ENCODE measurements at regions not wholly inside any gene's neighbourhood (a gene's known extent, or its start where the extent isn't known, plus 50 kb on each side); places are given as distances from the start of the nearest gene placed in this dataset.

DNA sequence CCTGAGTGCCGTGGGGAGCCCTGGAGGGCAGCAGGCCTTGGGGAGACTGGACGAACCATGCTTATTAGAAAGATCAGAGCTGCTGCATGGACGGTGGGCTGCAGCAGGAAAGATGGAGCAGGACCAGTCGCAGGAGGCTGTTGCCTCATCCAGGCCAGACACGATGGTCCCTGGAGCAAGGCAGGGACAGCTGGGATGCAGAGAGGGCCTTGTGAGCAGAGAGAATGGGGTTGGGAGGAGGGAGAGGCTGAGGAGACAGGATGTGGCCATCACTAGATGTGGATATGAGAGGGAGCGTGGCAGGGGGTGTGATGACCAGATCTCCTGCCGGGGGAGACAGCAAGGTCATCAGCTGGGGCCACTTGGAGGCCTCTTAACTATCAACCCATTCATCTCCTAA, 727.6 kb downstream of the PTPRU start:
- no peak for ATAC-seq
- TF ChIP-seq CSDC2 (CRISPR knock-in tag; IDR thresholded peaks at IDR 0.05) (no peak), BACH2 (CRISPR knock-in tag; IDR thresholded peaks at IDR 0.05; ENCODE audit: borderline replicate concordance) (no peak), ZNF8 (CRISPR knock-in tag; IDR thresholded peaks at IDR 0.05) (no peak), ZC3H10 (CRISPR knock-in tag; IDR thresholded peaks at IDR 0.05) (no peak), ZNF565 (CRISPR knock-in tag; conservative IDR thresholded peaks at IDR 0.05; ENCODE audit: low read depth) (no peak), RARB (CRISPR knock-in tag; IDR thresholded peaks at IDR 0.05) (no peak), ZNF70 (CRISPR knock-in tag; IDR thresholded peaks at IDR 0.05) (no peak), ARNTL (CRISPR knock-in tag; IDR thresholded peaks at IDR 0.05; ENCODE audit: borderline replicate concordance, low read depth) (no peak), GLIS3 (CRISPR knock-in tag; IDR thresholded peaks at IDR 0.05) (no peak), ESRRG (CRISPR knock-in tag; IDR thresholded peaks at IDR 0.05) (no peak), OSR1 (CRISPR knock-in tag; IDR thresholded peaks at IDR 0.05) (no peak)
- TF ChIP-seq, protein P1, sequence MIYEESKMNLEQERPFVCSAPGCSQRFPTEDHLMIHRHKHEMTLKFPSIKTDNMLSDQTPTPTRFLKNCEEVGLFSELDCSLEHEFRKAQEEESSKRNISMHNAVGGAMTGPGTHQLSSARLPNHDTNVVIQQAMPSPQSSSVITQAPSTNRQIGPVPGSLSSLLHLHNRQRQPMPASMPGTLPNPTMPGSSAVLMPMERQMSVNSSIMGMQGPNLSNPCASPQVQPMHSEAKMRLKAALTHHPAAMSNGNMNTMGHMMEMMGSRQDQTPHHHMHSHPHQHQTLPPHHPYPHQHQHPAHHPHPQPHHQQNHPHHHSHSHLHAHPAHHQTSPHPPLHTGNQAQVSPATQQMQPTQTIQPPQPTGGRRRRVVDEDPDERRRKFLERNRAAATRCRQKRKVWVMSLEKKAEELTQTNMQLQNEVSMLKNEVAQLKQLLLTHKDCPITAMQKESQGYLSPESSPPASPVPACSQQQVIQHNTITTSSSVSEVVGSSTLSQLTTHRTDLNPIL (CRISPR knock-in tag; IDR thresholded peaks at IDR 0.05; ENCODE audit: low read depth) = no peak
- TF ChIP-seq, protein P2, sequence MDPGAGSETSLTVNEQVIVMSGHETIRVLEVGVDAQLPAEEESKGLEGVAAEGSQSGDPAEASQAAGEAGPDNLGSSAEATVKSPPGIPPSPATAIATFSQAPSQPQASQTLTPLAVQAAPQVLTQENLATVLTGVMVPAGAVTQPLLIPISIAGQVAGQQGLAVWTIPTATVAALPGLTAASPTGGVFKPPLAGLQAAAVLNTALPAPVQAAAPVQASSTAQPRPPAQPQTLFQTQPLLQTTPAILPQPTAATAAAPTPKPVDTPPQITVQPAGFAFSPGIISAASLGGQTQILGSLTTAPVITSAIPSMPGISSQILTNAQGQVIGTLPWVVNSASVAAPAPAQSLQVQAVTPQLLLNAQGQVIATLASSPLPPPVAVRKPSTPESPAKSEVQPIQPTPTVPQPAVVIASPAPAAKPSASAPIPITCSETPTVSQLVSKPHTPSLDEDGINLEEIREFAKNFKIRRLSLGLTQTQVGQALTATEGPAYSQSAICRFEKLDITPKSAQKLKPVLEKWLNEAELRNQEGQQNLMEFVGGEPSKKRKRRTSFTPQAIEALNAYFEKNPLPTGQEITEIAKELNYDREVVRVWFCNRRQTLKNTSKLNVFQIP (CRISPR knock-in tag; IDR thresholded peaks at IDR 0.05; ENCODE audit: borderline replicate concordance, low read depth) = no peak
- TF ChIP-seq, protein P3, sequence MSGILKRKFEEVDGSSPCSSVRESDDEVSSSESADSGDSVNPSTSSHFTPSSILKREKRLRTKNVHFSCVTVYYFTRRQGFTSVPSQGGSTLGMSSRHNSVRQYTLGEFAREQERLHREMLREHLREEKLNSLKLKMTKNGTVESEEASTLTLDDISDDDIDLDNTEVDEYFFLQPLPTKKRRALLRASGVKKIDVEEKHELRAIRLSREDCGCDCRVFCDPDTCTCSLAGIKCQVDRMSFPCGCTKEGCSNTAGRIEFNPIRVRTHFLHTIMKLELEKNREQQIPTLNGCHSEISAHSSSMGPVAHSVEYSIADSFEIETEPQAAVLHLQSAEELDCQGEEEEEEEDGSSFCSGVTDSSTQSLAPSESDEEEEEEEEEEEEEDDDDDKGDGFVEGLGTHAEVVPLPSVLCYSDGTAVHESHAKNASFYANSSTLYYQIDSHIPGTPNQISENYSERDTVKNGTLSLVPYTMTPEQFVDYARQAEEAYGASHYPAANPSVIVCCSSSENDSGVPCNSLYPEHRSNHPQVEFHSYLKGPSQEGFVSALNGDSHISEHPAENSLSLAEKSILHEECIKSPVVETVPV (CRISPR knock-in tag; IDR thresholded peaks at IDR 0.05) = no peak

DNA sequence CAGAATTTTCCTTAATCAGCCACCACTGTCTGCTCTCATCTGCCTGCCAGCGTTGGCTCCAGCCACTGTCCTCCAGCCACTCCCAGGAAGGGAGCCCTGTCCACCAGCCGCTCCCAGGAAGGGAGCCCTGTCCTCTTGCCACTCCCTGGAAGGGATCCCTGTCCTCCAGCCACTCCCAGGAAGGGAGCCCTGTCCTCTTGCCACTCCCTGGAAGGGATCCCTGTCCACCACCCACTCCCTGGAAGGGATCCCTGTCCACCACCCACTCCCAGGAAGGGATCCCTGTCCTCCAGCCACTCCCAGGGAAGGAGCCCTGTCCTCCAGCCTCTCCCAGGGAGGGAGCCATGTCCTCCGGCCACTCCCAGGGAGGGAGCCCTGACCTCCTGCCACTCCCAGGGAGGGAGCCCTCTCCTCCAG, 726.5 kb downstream of the PTPRU start:
- no peak for ATAC-seq
- TF ChIP-seq RARB (CRISPR knock-in tag; IDR thresholded peaks at IDR 0.05) = no peak
- TF ChIP-seq ZC3H10 (CRISPR knock-in tag; IDR thresholded peaks at IDR 0.05) = no peak
- TF ChIP-seq, protein P4, sequence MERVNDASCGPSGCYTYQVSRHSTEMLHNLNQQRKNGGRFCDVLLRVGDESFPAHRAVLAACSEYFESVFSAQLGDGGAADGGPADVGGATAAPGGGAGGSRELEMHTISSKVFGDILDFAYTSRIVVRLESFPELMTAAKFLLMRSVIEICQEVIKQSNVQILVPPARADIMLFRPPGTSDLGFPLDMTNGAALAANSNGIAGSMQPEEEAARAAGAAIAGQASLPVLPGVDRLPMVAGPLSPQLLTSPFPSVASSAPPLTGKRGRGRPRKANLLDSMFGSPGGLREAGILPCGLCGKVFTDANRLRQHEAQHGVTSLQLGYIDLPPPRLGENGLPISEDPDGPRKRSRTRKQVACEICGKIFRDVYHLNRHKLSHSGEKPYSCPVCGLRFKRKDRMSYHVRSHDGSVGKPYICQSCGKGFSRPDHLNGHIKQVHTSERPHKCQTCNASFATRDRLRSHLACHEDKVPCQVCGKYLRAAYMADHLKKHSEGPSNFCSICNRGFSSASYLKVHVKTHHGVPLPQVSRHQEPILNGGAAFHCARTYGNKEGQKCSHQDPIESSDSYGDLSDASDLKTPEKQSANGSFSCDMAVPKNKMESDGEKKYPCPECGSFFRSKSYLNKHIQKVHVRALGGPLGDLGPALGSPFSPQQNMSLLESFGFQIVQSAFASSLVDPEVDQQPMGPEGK (CRISPR knock-in tag; IDR thresholded peaks at IDR 0.05; ENCODE audit: borderline replicate concordance) = no peak
- no peak for TF ChIP-seq PPARA (CRISPR knock-in tag; IDR thresholded peaks at IDR 0.05; ENCODE audit: borderline replicate concordance)
- TF ChIP-seq, protein P3 (CRISPR knock-in tag; IDR thresholded peaks at IDR 0.05) = no peak
- TF ChIP-seq ZNF565 (CRISPR knock-in tag; conservative IDR thresholded peaks at IDR 0.05; ENCODE audit: low read depth) = no peak

DNA sequence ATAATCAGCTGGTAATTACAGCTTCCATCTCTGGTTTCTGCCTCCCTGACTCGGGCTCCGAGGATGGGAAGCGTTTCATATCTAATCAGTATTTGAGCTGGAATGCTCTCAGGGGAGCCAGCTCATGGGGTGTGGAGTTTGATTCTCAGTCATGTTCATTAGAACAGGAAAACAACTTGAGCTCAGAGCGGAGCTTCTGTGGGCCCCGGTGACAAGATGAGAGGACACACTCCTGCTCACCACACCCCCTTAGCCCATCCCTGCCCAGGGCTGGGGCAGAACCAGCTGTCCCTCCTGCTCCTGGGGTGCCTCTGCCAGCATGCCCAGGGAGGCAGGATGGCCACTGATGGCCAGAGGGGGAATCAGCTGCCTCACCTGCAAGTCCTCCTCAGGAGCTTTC, 726.0 kb downstream of the PTPRU start:
- ATAC-seq = no peak
- no peak for TF ChIP-seq ZNF565 (CRISPR knock-in tag; conservative IDR thresholded peaks at IDR 0.05; ENCODE audit: low read depth)
- no peak for TF ChIP-seq BACH2 (CRISPR knock-in tag; IDR thresholded peaks at IDR 0.05; ENCODE audit: borderline replicate concordance)
- no peak for TF ChIP-seq ZNF70 (CRISPR knock-in tag; IDR thresholded peaks at IDR 0.05)
- TF ChIP-seq, protein P3 (CRISPR knock-in tag; IDR thresholded peaks at IDR 0.05) = no peak
- no peak for TF ChIP-seq GLIS3 (CRISPR knock-in tag; IDR thresholded peaks at IDR 0.05)
- TF ChIP-seq, protein P2 (CRISPR knock-in tag; IDR thresholded peaks at IDR 0.05; ENCODE audit: borderline replicate concordance, low read depth) = no peak
- TF ChIP-seq, protein P5, sequence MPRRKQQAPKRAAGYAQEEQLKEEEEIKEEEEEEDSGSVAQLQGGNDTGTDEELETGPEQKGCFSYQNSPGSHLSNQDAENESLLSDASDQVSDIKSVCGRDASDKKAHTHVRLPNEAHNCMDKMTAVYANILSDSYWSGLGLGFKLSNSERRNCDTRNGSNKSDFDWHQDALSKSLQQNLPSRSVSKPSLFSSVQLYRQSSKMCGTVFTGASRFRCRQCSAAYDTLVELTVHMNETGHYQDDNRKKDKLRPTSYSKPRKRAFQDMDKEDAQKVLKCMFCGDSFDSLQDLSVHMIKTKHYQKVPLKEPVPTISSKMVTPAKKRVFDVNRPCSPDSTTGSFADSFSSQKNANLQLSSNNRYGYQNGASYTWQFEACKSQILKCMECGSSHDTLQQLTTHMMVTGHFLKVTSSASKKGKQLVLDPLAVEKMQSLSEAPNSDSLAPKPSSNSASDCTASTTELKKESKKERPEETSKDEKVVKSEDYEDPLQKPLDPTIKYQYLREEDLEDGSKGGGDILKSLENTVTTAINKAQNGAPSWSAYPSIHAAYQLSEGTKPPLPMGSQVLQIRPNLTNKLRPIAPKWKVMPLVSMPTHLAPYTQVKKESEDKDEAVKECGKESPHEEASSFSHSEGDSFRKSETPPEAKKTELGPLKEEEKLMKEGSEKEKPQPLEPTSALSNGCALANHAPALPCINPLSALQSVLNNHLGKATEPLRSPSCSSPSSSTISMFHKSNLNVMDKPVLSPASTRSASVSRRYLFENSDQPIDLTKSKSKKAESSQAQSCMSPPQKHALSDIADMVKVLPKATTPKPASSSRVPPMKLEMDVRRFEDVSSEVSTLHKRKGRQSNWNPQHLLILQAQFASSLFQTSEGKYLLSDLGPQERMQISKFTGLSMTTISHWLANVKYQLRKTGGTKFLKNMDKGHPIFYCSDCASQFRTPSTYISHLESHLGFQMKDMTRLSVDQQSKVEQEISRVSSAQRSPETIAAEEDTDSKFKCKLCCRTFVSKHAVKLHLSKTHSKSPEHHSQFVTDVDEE (CRISPR knock-in tag; IDR thresholded peaks at IDR 0.05) = no peak
- no peak for TF ChIP-seq PPARA (CRISPR knock-in tag; IDR thresholded peaks at IDR 0.05; ENCODE audit: borderline replicate concordance)
- TF ChIP-seq, protein P4 (CRISPR knock-in tag; IDR thresholded peaks at IDR 0.05; ENCODE audit: borderline replicate concordance) = no peak
